Fibroblast of the aortic adventitia (primary cell): ENCODE measurements at regions not wholly inside any gene's neighbourhood (a gene's known extent, or its start where the extent isn't known, plus 50 kb on each side); places are given as distances from the start of the nearest gene placed in this dataset.

Source experiments
- DNase-seq: peaks from one replicate; pipeline ENCODE4 v3.0.0-alpha.2; 2010; ENCODE audit warnings: low read depth
- H3K4me3 ChIP-seq: 2 replicates; pipeline ENCODE4 v1.5.1; 2011; ENCODE audit warnings: low read depth, mild to moderate bottlenecking, control low read depth, low read length, moderate library complexity
- CTCF ChIP-seq: IDR thresholded peaks from 2 replicates; pipeline ENCODE4 v1.5.1; 2011; ENCODE audit warnings: mild to moderate bottlenecking, low read length, control low read depth, inconsistent platforms; ENCODE audit not compliant: insufficient read depth

DNA sequence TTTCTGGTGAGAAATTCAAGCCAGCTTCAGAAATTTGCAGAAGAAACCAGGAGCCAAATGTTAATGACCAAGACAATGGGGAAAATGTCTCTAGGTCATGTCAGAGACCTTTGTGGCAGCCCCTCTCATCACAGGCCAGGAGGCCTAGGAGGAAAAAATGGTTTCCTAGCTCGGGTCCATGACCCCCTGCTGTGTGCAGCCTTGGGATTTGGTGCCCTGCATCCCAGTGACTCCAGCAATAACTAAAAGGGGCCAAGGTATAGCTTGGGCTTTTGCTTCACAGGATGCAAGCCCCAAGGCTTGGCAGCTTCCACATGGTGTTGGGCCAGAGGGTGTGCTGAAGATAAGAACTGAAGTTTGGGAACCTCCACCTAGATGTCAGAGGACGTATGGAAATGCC, 814.7 kb upstream of the SLIT2 start:
- TF ChIP-seq CTCF: no peak
- no peak overlapping the region for H3K4me3 ChIP-seq
- DNase-seq: no peak

DNA sequence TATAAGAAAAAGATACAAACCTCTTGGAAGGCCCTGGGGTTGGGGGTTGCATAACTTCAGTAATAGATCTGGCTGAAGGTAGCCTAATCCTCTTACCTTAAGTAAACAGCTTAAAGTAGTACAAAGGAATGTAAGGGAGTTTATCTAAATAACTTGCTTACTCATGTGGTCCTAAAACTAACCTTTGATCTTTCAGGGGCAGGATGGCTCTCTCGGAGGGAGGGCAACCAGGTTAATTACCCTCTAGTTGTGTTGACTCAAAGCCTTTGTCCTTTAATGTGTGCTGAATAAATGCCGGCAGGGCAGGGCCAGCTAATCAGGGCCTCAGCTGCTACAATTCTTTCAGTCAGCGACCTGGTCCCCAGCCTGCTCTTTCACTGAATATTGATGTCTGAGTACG, 822.0 kb upstream of the SLIT2 start:
- TF ChIP-seq CTCF: no peak
- DNase-seq: no peak
- H3K4me3 ChIP-seq: no peak overlapping the region

- no peak for DNase-seq
- no peak for TF ChIP-seq CTCF
- H3K4me3 ChIP-seq: no peak overlapping the region
Observed at GRCh38 chr4:19425146-19425545, 826.6 kb upstream of the SLIT2 start.

DNA sequence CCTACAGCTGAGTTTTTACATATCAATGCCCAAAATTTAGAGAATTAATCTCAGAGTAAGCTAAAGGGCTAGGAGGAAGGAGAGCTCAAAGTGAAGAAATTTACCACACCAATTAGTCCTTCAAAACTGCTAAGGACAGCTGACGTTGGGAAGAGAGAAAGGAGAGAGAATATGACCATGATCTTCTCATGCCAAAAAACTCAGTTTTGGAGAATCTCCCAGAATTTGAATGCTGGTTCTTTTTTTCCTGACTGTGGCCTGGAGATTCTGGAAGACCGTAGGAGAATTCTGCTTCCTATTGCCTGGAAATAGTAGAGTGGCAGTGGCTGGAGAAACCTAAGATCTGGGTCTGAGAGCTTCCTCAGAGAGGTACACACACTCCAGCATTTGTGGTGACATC, 834.4 kb upstream of the SLIT2 start:
- no peak for DNase-seq
- no peak for TF ChIP-seq CTCF
- no peak overlapping the region for H3K4me3 ChIP-seq

DNA sequence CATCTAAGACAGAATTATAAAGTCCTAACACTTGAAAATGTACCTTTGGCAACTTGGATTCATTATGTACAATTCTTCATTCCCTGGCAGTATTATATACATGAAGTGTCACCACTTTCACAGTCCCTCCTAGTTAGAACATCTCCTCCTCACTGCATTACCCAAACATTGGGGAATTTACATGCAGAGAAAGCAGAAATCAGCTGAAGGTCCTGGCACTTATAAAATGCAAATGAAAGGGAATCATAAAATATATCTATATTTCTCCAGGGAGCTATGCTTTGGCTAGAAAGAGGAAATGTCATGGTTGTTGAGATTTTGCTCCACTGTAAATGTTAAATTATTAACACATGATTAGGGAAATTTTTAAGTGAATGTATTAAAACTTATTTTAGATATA, 835.6 kb upstream of the SLIT2 start:
- H3K4me3 ChIP-seq: no peak overlapping the region

GRCh38 chr4:19408490-19408889, 843.2 kb upstream of the SLIT2 start:
- H3K4me3 ChIP-seq: no peak overlapping the region
- TF ChIP-seq CTCF: no peak
- no peak for DNase-seq

More for the DNA sequence above, 835.6 kb upstream of the SLIT2 start:
- DNase-seq: no peak
- no peak for TF ChIP-seq CTCF

GRCh38 chr4:19406789-19407188, 844.9 kb upstream of the SLIT2 start:
- no peak for TF ChIP-seq CTCF
- no peak overlapping the region for H3K4me3 ChIP-seq
- no peak for DNase-seq
